Urothelium cell line (cell line): ENCODE measurements at regions not wholly inside any gene's neighbourhood (a gene's known extent, or its start where the extent isn't known, plus 50 kb on each side); places are given as distances from the start of the nearest gene placed in this dataset.
"Not testable (repeated sequence)": the region's sequence is repeated elsewhere in the genome, so short reads cannot be mapped to it uniquely, and the experiment has no call there.

Source experiments
- DNase-seq: peaks from one replicate; pipeline ENCODE4 v3.0.0; 2011; ENCODE audit warnings: low spot score, mixed read lengths
- FAIRE-seq: peaks from 2 replicates; lab custom pipeline; 2011; peaks lifted over from hg19 to GRCh38; lab: Jason Lieb, UNC

- not testable (repeated sequence) for DNase-seq, FAIRE-seq
These were observed 171.1 kb upstream of the NBPF9 start for GRCh38 chr1:149274493-149274892.

- not testable (repeated sequence) for DNase-seq, FAIRE-seq
These were observed 172.5 kb upstream of the NBPF9 start for GRCh38 chr1:149275802-149276201.

- FAIRE-seq, DNase-seq: not testable (repeated sequence)
These were observed 173.1 kb upstream of the NBPF9 start for GRCh38 chr1:149276496-149276895.

- not testable (repeated sequence) for FAIRE-seq, DNase-seq
These were observed 174.8 kb upstream of the NBPF9 start for GRCh38 chr1:149278156-149278555.

GRCh38 chr1:149279015-149279414, 175.7 kb upstream of the NBPF9 start:
- DNase-seq, FAIRE-seq: not testable (repeated sequence)

- not testable (repeated sequence) for FAIRE-seq, DNase-seq
These were observed 176.2 kb upstream of the NBPF9 start for GRCh38 chr1:149279512-149279911.

- FAIRE-seq, DNase-seq: not testable (repeated sequence)
These were observed 181.4 kb upstream of the NBPF9 start for GRCh38 chr1:149284773-149285172.

GRCh38 chr1:149285205-149285604, 181.9 kb upstream of the NBPF9 start:
- not testable (repeated sequence) for FAIRE-seq, DNase-seq

- not testable (repeated sequence) for DNase-seq, FAIRE-seq
These were observed 182.3 kb upstream of the NBPF9 start for GRCh38 chr1:149285638-149286037.

- DNase-seq, FAIRE-seq: not testable (repeated sequence)
These were observed 185.2 kb upstream of the NBPF9 start for GRCh38 chr1:149288580-149288979.

GRCh38 chr1:149300478-149301218, 174.2 kb upstream of the NBPF19 start:
- not testable (repeated sequence) for FAIRE-seq, DNase-seq

- DNase-seq, FAIRE-seq: not testable (repeated sequence)
These were observed 173.6 kb upstream of the NBPF19 start for GRCh38 chr1:149301282-149301681.

GRCh38 chr1:149304796-149305195, 170.0 kb upstream of the NBPF19 start:
- not testable (repeated sequence) for FAIRE-seq, DNase-seq

- not testable (repeated sequence) for DNase-seq, FAIRE-seq
These were observed 167.2 kb upstream of the NBPF19 start for GRCh38 chr1:149307640-149308039.

- not testable (repeated sequence) for DNase-seq, FAIRE-seq
These were observed 159.9 kb upstream of the NBPF19 start for GRCh38 chr1:149314921-149315320.

- not testable (repeated sequence) for FAIRE-seq, DNase-seq
These were observed 153.7 kb upstream of the NBPF19 start for GRCh38 chr1:149320971-149321731.

- not testable (repeated sequence) for DNase-seq, FAIRE-seq
These were observed 153.2 kb upstream of the NBPF19 start for GRCh38 chr1:149321732-149322016.

GRCh38 chr1:149330081-149330335, 144.8 kb upstream of the NBPF19 start:
- FAIRE-seq, DNase-seq: not testable (repeated sequence)

- not testable (repeated sequence) for FAIRE-seq, DNase-seq
These were observed 138.8 kb upstream of the NBPF19 start for GRCh38 chr1:149336082-149336481.

- FAIRE-seq, DNase-seq: not testable (repeated sequence)
These were observed 136.6 kb upstream of the NBPF19 start for GRCh38 chr1:149338221-149338691.

GRCh38 chr1:149338698-149339097, 136.1 kb upstream of the NBPF19 start:
- DNase-seq, FAIRE-seq: not testable (repeated sequence)

- not testable (repeated sequence) for DNase-seq, FAIRE-seq
These were observed 125.4 kb upstream of the NBPF19 start for GRCh38 chr1:149349448-149349847.
